Activated effector memory CD4-positive, alpha-beta T cell treated with Interleukin-2 at 50 U/mL for 16 hours (primary cell): ENCODE measurements at regions not wholly inside any gene's neighbourhood (a gene's known extent, or its start where the extent isn't known, plus 50 kb on each side); places are given as distances from the start of the nearest gene placed in this dataset.

Experiments used
- DNase-seq: peaks from one replicate; pipeline ENCODE4 v3.0.0-alpha.2; 2020

GRCh38 chrX:39843318-39843717, 254.4 kb downstream of the BCOR start:
- DNase-seq, result no peak

- DNase-seq, result no peak
Measured at GRCh38 chrX:39845233-39845632, 252.5 kb downstream of the BCOR start.

- no peak for DNase-seq
Measured at GRCh38 chrX:39846460-39846859, 251.3 kb downstream of the BCOR start.

- DNase-seq, result no peak
Measured at GRCh38 chrX:39848243-39848642, 249.5 kb downstream of the BCOR start.

- no peak for DNase-seq
Measured at GRCh38 chrX:39848900-39849299, 248.9 kb downstream of the BCOR start.

- DNase-seq, result no peak
Measured at GRCh38 chrX:39850209-39850608, 247.5 kb downstream of the BCOR start.

- no peak for DNase-seq
Measured at GRCh38 chrX:39850630-39851152, 247.1 kb downstream of the BCOR start.

GRCh38 chrX:39851745-39852455, 245.9 kb downstream of the BCOR start:
- DNase-seq, result no peak

GRCh38 chrX:39852491-39852890, 245.3 kb downstream of the BCOR start:
- no peak for DNase-seq

GRCh38 chrX:39853417-39854030, 244.2 kb downstream of the BCOR start:
- DNase-seq, result no peak

GRCh38 chrX:39854772-39855747, 242.7 kb downstream of the BCOR start:
- DNase-seq, result peak; percentile 66

- DNase-seq, result peak; percentile 65
Measured at GRCh38 chrX:39855748-39856129, 242.0 kb downstream of the BCOR start.

- no peak for DNase-seq
Measured at GRCh38 chrX:39856472-39857121, 241.2 kb downstream of the BCOR start.

GRCh38 chrX:39857780-39858179, 240.0 kb downstream of the BCOR start:
- no peak for DNase-seq

GRCh38 chrX:39859991-39860861, 237.5 kb downstream of the BCOR start:
- peak; percentile 53 for DNase-seq

- no peak for DNase-seq
Measured at GRCh38 chrX:39862963-39863362, 234.8 kb downstream of the BCOR start.

GRCh38 chrX:39866229-39866628, 231.5 kb downstream of the BCOR start:
- DNase-seq, result no peak

GRCh38 chrX:39869846-39870601, 227.7 kb downstream of the BCOR start:
- peak; percentile 63 for DNase-seq

- no peak for DNase-seq
Measured at GRCh38 chrX:39871648-39872047, 226.1 kb downstream of the BCOR start.

GRCh38 chrX:39873117-39873516, 224.6 kb downstream of the BCOR start:
- DNase-seq, result no peak
